ENCODE measurements at regions not wholly inside any gene's neighbourhood (a gene's known extent, or its start where the extent isn't known, plus 50 kb on each side); places are given as distances from the start of the nearest gene placed in this dataset.
A peak's percentile ranks its signal among the peaks of the same experiment; 100 is the strongest.
"Not testable (repeated sequence)": the region's sequence is repeated elsewhere in the genome, so short reads cannot be mapped to it uniquely, and the experiment has no call there.

DNA sequence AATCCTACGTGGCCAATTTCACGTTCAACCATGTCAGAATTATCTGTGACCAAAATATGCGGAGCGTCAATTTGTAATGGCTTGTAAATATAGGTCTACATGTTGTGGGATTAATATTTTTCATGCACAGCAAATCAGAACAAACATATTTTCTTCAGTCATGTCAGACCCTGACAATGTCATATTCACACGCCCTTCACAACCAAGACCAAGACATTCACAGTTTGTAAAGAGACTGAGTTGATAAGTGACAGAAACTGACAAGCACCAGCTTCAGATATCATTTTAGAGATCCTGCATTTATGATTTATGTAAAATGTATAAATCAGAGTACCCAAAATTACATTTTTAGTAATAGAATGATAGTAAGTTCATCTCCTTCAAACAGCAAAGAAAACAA is 57.3 kb upstream of the NOVA1 start:
- no peak for DNase-seq (ENCODE audit: extremely low spot score, unreplicated experiment)
- Mint-ChIP-seq H3K36me3 (ENCODE audit: unreplicated experiment) (no peaks in the 10 kb centered on the region), H3K4me3 (ENCODE audit: unreplicated experiment) (no peak overlapping the region), H3K27ac (ENCODE audit: unreplicated experiment) (no peak overlapping the region), H3K4me1 (ENCODE audit: unreplicated experiment) (no peaks in the 10 kb centered on the region), H3K9me3 (ENCODE audit: unreplicated experiment) (no peaks in the 10 kb centered on the region), H3K27me3 (ENCODE audit: unreplicated experiment) (no peaks in the 10 kb centered on the region)
- TF ChIP-seq, protein P1, sequence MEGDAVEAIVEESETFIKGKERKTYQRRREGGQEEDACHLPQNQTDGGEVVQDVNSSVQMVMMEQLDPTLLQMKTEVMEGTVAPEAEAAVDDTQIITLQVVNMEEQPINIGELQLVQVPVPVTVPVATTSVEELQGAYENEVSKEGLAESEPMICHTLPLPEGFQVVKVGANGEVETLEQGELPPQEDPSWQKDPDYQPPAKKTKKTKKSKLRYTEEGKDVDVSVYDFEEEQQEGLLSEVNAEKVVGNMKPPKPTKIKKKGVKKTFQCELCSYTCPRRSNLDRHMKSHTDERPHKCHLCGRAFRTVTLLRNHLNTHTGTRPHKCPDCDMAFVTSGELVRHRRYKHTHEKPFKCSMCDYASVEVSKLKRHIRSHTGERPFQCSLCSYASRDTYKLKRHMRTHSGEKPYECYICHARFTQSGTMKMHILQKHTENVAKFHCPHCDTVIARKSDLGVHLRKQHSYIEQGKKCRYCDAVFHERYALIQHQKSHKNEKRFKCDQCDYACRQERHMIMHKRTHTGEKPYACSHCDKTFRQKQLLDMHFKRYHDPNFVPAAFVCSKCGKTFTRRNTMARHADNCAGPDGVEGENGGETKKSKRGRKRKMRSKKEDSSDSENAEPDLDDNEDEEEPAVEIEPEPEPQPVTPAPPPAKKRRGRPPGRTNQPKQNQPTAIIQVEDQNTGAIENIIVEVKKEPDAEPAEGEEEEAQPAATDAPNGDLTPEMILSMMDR (IDR thresholded peaks at IDR 0.05), result no peak

DNA sequence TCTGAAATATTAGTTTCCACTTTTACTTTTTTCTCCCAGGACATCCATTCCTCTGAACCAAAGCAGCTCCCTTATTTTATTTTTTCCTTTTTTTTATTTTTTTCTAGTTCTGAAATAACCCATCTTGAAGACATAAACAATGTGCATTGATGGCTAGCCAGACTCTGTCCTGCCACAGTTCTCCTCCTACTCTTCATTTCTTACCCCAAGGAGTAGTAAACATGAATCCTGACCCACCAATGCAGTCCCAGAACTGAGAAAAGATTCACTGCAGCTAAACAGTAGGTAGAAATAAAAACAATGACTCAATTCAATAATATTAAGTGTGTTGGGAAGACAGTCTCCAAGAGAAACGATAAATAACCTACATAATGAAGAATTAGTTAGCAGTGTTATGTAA is 65.7 kb upstream of the NOVA1 start:
- Mint-ChIP-seq H3K4me1 (ENCODE audit: unreplicated experiment) (no peaks in the 10 kb centered on the region), H3K27ac (ENCODE audit: unreplicated experiment) (no peak overlapping the region), H3K27me3 (ENCODE audit: unreplicated experiment) (no peaks in the 10 kb centered on the region), H3K9me3 (ENCODE audit: unreplicated experiment) (peaks cover 21% of the 10 kb centered on the region), H3K4me3 (ENCODE audit: unreplicated experiment) (no peak overlapping the region), H3K36me3 (ENCODE audit: unreplicated experiment) (no peaks in the 10 kb centered on the region)
- DNase-seq (ENCODE audit: extremely low spot score, unreplicated experiment), result no peak
- TF ChIP-seq, protein P1 (IDR thresholded peaks at IDR 0.05), result no peak

DNA sequence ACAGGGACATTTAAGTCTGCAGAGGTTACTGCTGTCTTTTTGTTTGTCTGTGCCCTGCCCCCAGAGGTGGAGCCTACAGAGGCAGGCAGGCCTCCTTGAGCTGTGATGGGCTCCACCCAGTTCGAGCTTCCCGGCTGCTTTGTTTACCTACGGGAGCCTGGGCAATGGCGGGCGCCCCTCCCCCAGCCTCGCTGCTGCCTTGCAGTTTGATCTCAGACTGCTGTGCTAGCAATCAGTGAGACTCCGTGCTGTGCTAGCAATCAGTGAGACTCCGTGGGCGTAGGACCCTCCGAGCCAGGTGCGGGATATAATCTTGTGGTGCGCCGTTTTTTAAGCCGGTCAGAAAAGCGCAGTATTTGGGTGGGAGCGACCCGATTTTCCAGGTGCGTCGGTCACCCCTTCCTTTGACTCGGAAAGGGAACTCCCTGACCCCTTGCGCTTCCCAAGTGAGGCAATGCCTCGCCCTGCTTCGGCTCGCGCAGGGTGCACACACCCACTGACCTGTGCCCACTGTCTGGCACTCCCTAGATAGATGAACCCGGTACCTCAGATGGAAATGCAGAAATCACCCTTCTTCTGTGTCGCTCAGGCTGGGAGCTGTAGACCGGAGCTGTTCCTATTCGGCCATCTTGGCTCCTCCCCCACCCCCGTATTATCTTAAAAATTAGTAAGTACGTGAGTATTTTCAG is 81.0 kb upstream of the NOVA1 start:
- H3K4me1 Mint-ChIP-seq (ENCODE audit: unreplicated experiment); H3K27me3 Mint-ChIP-seq (ENCODE audit: unreplicated experiment); H3K36me3 Mint-ChIP-seq (ENCODE audit: unreplicated experiment); DNase-seq (ENCODE audit: extremely low spot score, unreplicated experiment): not testable (repeated sequence)
- H3K27ac Mint-ChIP-seq (ENCODE audit: unreplicated experiment), result peak overlapping the region; percentile 63
- H3K9me3 Mint-ChIP-seq (ENCODE audit: unreplicated experiment), result peaks cover 15% of the 10 kb centered on the region
- peak overlapping the region; percentile 79 for H3K4me3 Mint-ChIP-seq (ENCODE audit: unreplicated experiment)

DNA sequence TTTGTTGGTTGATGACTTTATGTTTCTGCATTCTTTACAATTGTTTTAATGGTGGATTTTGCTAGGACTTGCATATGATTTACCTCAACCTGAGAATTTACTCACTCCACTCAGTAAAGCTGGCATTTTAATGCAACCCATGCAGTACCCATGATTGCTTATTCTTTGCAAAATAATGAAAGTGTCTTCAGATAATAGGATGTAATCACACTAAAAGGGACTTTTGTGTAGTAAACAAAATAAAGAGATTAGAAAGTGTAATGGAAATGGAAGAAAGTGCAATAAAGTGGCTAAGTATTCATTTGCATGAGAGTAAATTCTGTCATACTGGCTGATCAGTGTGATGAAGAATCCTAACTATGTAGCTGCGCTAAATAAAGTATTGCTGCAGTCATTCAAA is 87.6 kb upstream of the NOVA1 start:
- H3K4me3 Mint-ChIP-seq (ENCODE audit: unreplicated experiment), result no peak overlapping the region
- no peak overlapping the region for H3K27ac Mint-ChIP-seq (ENCODE audit: unreplicated experiment)
- H3K36me3 Mint-ChIP-seq (ENCODE audit: unreplicated experiment), result no peaks in the 10 kb centered on the region
- H3K4me1 Mint-ChIP-seq (ENCODE audit: unreplicated experiment), result no peaks in the 10 kb centered on the region
- no peak for DNase-seq (ENCODE audit: extremely low spot score, unreplicated experiment)
- H3K9me3 Mint-ChIP-seq (ENCODE audit: unreplicated experiment), result peaks cover 5% of the 10 kb centered on the region
- TF ChIP-seq, protein P1 (IDR thresholded peaks at IDR 0.05), result no peak
- no peaks in the 10 kb centered on the region for H3K27me3 Mint-ChIP-seq (ENCODE audit: unreplicated experiment)

DNA sequence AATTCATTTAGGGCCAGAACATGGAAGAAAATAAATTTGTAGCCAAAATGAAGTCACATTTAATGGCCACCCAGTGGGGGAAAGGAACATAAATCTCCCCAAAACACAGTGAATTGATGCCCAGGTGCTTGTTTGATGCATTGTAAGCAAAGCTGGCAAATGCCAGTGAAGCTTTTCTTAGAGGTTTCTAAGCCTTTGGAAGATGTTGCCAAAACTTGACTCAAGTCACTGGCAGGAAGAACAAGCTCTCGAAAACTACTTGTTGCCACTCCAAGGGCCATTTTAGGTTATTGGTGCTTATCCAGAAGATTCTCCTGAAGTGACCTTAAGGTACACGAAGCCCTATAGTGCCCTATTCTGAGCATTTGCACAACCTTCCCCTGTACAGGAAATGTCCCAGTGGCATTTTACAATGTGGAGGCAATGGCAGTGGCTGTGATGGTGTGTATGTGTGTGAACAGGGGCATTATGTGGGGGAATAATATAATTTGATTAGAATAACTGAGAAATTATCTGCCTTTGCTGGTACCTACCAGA is 89.5 kb upstream of the NOVA1 start:
- DNase-seq (ENCODE audit: extremely low spot score, unreplicated experiment), result no peak
- TF ChIP-seq, protein P1 (IDR thresholded peaks at IDR 0.05), result no peak
- no peaks in the 10 kb centered on the region for H3K36me3 Mint-ChIP-seq (ENCODE audit: unreplicated experiment)
- no peaks in the 10 kb centered on the region for H3K27me3 Mint-ChIP-seq (ENCODE audit: unreplicated experiment)
- H3K4me1 Mint-ChIP-seq (ENCODE audit: unreplicated experiment), result no peaks in the 10 kb centered on the region
- no peak overlapping the region for H3K27ac Mint-ChIP-seq (ENCODE audit: unreplicated experiment)
- H3K4me3 Mint-ChIP-seq (ENCODE audit: unreplicated experiment), result no peak overlapping the region
- H3K9me3 Mint-ChIP-seq (ENCODE audit: unreplicated experiment), result no peaks in the 10 kb centered on the region

All from osteocyte (in vitro differentiated cells).